HCT116 (cell line): ENCODE measurements at regions not wholly inside any gene's neighbourhood (a gene's known extent, or its start where the extent isn't known, plus 50 kb on each side); places are given as distances from the start of the nearest gene placed in this dataset.

ENCODE experiments used
- ATAC-seq: fragments of 200-7000 bp; cut with Tn5 transposase; 2 replicates; pipeline ENCODE4 v1.9.1; 2020; ENCODE audit warnings: mild to moderate bottlenecking, moderate library complexity
- BruUV-seq: library from RNA; stranded (reverse); fragments of 400-500 nt; replicated peaks from 2 replicates; lab custom pipeline; 2021; lab: Mats Ljungman, UMichigan
- CTCF ChIA-PET: fragments of 300-600 bp; sonication (Branson Sonifier 250); formaldehyde crosslinking; loops from one replicate; lab custom pipeline; 2021; ENCODE audit warnings: antibody characterized with exemption; lab: Charles Lee
- POLR2A ChIA-PET: fragments of 300-600, 350-600 bp; sonication (Branson Sonifier 250); formaldehyde crosslinking; loops from one replicate; lab custom pipeline; 2021; ENCODE audit warnings: antibody characterized with exemption; lab: Charles Lee
- RAD21 ChIA-PET, 2 experiments: fragments of 300-600 bp; sonication (Branson Sonifier 250); formaldehyde crosslinking; loops; one replicate each; lab custom pipeline; 2023; ENCODE audit warnings: low total read pairs in 2 of 2; ENCODE audit not compliant: uncharacterized antibody in 2 of 2, unreplicated experiment in 2 of 2, low non-redundant PET in 1 of 2; lab: Charles Lee
- DNase-seq: peaks from one replicate; pipeline ENCODE4 v3.0.0-alpha.2; 2010; ENCODE audit warnings: low read depth, low spot score
- H2AFZ ChIP-seq: fragments of 200-600 bp; shearing (Covaris generic), sonication (generic); 2 replicates; pipeline ENCODE4 v1.6.1; 2017; ENCODE audit warnings: low read depth, mixed run types, mixed read lengths, antibody characterized with exemption, low read length; ENCODE audit not compliant: poor library complexity, severe bottlenecking
- H3K27ac ChIP-seq: 2 replicates; pipeline ENCODE4 v1.5.1; 2012; ENCODE audit warnings: low read depth, low read length
- H3K27me3 ChIP-seq: fragments of 200-600 bp; sonication (generic); 2 replicates; pipeline ENCODE4 v1.6.1; 2016; ENCODE audit warnings: mixed run types, low read length, mixed read lengths; ENCODE audit not compliant: insufficient read depth
- H3K36me3 ChIP-seq, 2 experiments: fragments of 200-500 bp in 1 of 2; fragments of 200-600 bp in 1 of 2; sonication (Bioruptor generic) in 1 of 2; sonication (generic) in 1 of 2; 2 replicates each; pipeline versions ENCODE4 v1.5.1 to v1.6.1; 2014 to 2016; ENCODE audit warnings: low read length in 2 of 2, inconsistent platforms in 1 of 2, mixed read lengths in 1 of 2, mixed run types in 1 of 2; ENCODE audit not compliant: insufficient read depth in 2 of 2, control insufficient read depth in 1 of 2
- H3K4me1 ChIP-seq, 2 experiments: fragments of 200-600 bp in 1 of 2; sonication (generic) in 1 of 2; 2 replicates each; pipeline versions ENCODE4 v1.5.1 to v1.6.1; 2012 to 2017; ENCODE audit warnings: low read length in 2 of 2, inconsistent platforms in 1 of 2, mild to moderate bottlenecking in 1 of 2, mixed read lengths in 1 of 2, mixed run types in 1 of 2, moderate library complexity in 1 of 2; ENCODE audit not compliant: insufficient read depth in 2 of 2, control insufficient read depth in 1 of 2
- H3K4me2 ChIP-seq: fragments of 200-600 bp; sonication (generic); 2 replicates; pipeline ENCODE4 v1.6.1; 2017; ENCODE audit warnings: mixed run types, low read length, mixed read lengths
- H3K4me3 ChIP-seq, 2 experiments: fragments of 200-600 bp in 1 of 2; sonication (generic) in 1 of 2; replicated peaks in 1 of 2; 2 replicates each; pipeline ENCODE4 v1.5.1; 2011 to 2016; ENCODE audit warnings: low read length in 2 of 2, control low read depth in 1 of 2, low read depth in 1 of 2, mild to moderate bottlenecking in 1 of 2, mixed read lengths in 1 of 2, mixed run types in 1 of 2
- H3K79me2 ChIP-seq: fragments of 200-600 bp; sonication (generic); 2 replicates; pipeline ENCODE4 v1.6.1; 2017; ENCODE audit warnings: mild to moderate bottlenecking, mixed run types, low read length, moderate library complexity, mixed read lengths; ENCODE audit not compliant: insufficient read depth
- H3K9ac ChIP-seq: fragments of 200-600 bp; sonication (generic); 2 replicates; pipeline ENCODE4 v1.6.1; 2016; ENCODE audit warnings: low read length, mixed read lengths
- H3K9me2 ChIP-seq: fragments of 200-600 bp; sonication (generic), shearing (Covaris generic); 2 replicates; pipeline ENCODE4 v1.6.1; 2017; ENCODE audit warnings: mixed run types, mild to moderate bottlenecking, moderate library complexity; ENCODE audit not compliant: insufficient read depth
- H3K9me3 ChIP-seq, 2 experiments: fragments of 200-500 bp in 1 of 2; fragments of 200-600 bp in 1 of 2; sonication (Bioruptor generic) in 1 of 2; sonication (generic) in 1 of 2; 2 replicates each; pipeline ENCODE4 v1.6.1; 2014 to 2017; ENCODE audit warnings: low read length in 2 of 2, mixed read lengths in 2 of 2, inconsistent platforms in 1 of 2, low read depth in 1 of 2, mild to moderate bottlenecking in 1 of 2, mixed run types in 1 of 2, moderate library complexity in 1 of 2; ENCODE audit not compliant: control insufficient read depth in 1 of 2, insufficient read depth in 1 of 2
- H4K20me1 ChIP-seq: fragments of 200-600 bp; sonication (generic), shearing (Covaris generic); 2 replicates; pipeline ENCODE4 v1.6.1; 2017; ENCODE audit warnings: mixed run types, mild to moderate bottlenecking, moderate library complexity; ENCODE audit not compliant: insufficient read depth
- ATF3 ChIP-seq: IDR thresholded peaks from 2 replicates; pipeline ENCODE4 v1.6.1; 2012
- CEBPB ChIP-seq: IDR thresholded peaks from 2 replicates; pipeline ENCODE4 v1.6.1; 2012; ENCODE audit warnings: low read depth
- EGR1 ChIP-seq: IDR thresholded peaks from 2 replicates; pipeline ENCODE4 v1.6.1; 2012; ENCODE audit warnings: low read depth
- EZH2phosphoT487 ChIP-seq: fragments of 200-600 bp; IDR thresholded peaks from 2 replicates; pipeline ENCODE4 v1.6.1; 2018; ENCODE audit warnings: antibody characterized with exemption, borderline replicate concordance
- JUND ChIP-seq: IDR thresholded peaks from 2 replicates; pipeline ENCODE4 v1.6.1; 2012
- POLR2A ChIP-seq: IDR thresholded peaks from 2 replicates; pipeline ENCODE4 v1.7.0; 2011; ENCODE audit warnings: borderline replicate concordance; ENCODE audit not compliant: insufficient read depth, insufficient read length; ENCODE audit errors: extremely low read depth
- REST ChIP-seq: IDR thresholded peaks from 2 replicates; pipeline ENCODE4 v1.6.1; 2012; ENCODE audit warnings: low read depth
- SP1 ChIP-seq: IDR thresholded peaks from 2 replicates; pipeline ENCODE4 v1.6.1; 2012; ENCODE audit warnings: low read depth
- SRF ChIP-seq: IDR thresholded peaks from 2 replicates; pipeline ENCODE4 v1.6.1; 2012; ENCODE audit warnings: low read depth
- TCF7L2 ChIP-seq: IDR thresholded peaks from 2 replicates; pipeline ENCODE4 v1.7.0; 2011; ENCODE audit warnings: borderline replicate concordance, inconsistent platforms; ENCODE audit not compliant: insufficient read depth, insufficient read length; ENCODE audit errors: extremely low read depth
- ZFX ChIP-seq: fragments of 450-650 bp; IDR thresholded peaks from 2 replicates; pipeline ENCODE4 v1.6.1; 2017
- intact Hi-C: fragments of 100-400 bp; cut with micrococcal nuclease; formaldehyde crosslinking; loops from 2 replicates; pipeline ENCODE4 v1.10.0; 2022

GRCh38 chr3:25182794-25183193 lies 245.3 kb upstream of the RARB start:
- no peaks in the 10 kb centered on the region for H3K4me1 ChIP-seq
- no peak for ATAC-seq
- no peak overlapping the region for H3K9ac ChIP-seq
- no peaks in the 10 kb centered on the region for H4K20me1 ChIP-seq
- H3K36me3 ChIP-seq: no peaks in the 10 kb centered on the region
- H3K9me2 ChIP-seq: no peaks in the 10 kb centered on the region
- no peak for TF ChIP-seq EZH2phosphoT487
- no peak for TF ChIP-seq CEBPB
- no peak for TF ChIP-seq EGR1
- TF ChIP-seq SP1: no peak
- no peak for TF ChIP-seq POLR2A
- TF ChIP-seq TCF7L2: no peak
- no peak for TF ChIP-seq REST
- no peak for TF ChIP-seq JUND
- TF ChIP-seq ZFX: no peak
- no peak for TF ChIP-seq ATF3
- TF ChIP-seq SRF: no peak
- no peak for DNase-seq
- BruUV-seq: no TSS peak
- intact Hi-C loops: no loop called here
- no peak overlapping the region for H3K4me2 ChIP-seq
- H3K27ac ChIP-seq: no peak overlapping the region
- no peak overlapping the region for H2AFZ ChIP-seq
- RAD21 ChIA-PET: no interaction called here
- H3K9me3 ChIP-seq: no peaks in the 10 kb centered on the region
- CTCF ChIA-PET: no interaction called here
- H3K79me2 ChIP-seq: no peaks in the 10 kb centered on the region
- POLR2A ChIA-PET: no interaction called here
- H3K4me3 ChIP-seq: no peak overlapping the region
- no peaks in the 10 kb centered on the region for H3K27me3 ChIP-seq
